ENCODE measurements at regions not wholly inside any gene's neighbourhood (a gene's known extent, or its start where the extent isn't known, plus 50 kb on each side); places are given as distances from the start of the nearest gene placed in this dataset.

GRCh38 chr12:28704477-28705169 lies 444.5 kb upstream of the FAR2 start:
- FAIRE-seq (no peak), DNase-seq (ENCODE audit: insufficient read length, low spot score) (no peak)
- TF ChIP-seq, protein P1, sequence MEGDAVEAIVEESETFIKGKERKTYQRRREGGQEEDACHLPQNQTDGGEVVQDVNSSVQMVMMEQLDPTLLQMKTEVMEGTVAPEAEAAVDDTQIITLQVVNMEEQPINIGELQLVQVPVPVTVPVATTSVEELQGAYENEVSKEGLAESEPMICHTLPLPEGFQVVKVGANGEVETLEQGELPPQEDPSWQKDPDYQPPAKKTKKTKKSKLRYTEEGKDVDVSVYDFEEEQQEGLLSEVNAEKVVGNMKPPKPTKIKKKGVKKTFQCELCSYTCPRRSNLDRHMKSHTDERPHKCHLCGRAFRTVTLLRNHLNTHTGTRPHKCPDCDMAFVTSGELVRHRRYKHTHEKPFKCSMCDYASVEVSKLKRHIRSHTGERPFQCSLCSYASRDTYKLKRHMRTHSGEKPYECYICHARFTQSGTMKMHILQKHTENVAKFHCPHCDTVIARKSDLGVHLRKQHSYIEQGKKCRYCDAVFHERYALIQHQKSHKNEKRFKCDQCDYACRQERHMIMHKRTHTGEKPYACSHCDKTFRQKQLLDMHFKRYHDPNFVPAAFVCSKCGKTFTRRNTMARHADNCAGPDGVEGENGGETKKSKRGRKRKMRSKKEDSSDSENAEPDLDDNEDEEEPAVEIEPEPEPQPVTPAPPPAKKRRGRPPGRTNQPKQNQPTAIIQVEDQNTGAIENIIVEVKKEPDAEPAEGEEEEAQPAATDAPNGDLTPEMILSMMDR (IDR thresholded peaks at IDR 0.05; ENCODE audit: insufficient read depth, missing control alignments), result no peak

DNA sequence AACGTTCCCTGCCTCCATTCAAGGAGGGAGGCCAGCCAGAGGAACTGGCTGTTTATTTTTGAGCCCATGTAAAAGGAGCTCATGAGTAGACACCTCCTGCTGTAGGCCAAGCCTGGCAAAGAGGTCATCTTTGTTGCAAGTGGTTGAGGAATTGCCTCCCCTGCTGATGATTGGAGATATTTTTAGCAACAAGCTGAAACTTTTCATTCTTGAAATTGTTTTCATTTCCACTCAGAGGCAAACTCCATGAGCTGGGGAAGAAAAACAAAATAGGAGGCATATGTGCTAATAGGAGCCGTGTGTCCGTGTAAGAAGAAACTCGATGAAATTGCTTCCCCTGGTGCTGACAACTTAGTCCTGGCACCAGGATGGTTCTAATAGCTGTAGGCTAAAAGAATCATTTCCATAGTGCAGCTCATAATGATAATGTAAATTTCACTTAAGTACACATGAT lies 440.1 kb upstream of the FAR2 start:
- TF ChIP-seq, protein P1 (IDR thresholded peaks at IDR 0.05; ENCODE audit: insufficient read depth, missing control alignments), result no peak
- DNase-seq (ENCODE audit: insufficient read length, low spot score) (no peak), FAIRE-seq (no peak)

- FAIRE-seq (no peak), DNase-seq (ENCODE audit: insufficient read length, low spot score) (no peak)
- TF ChIP-seq, protein P1 (IDR thresholded peaks at IDR 0.05; ENCODE audit: insufficient read depth, missing control alignments), result no peak
Observed at GRCh38 chr12:28709986-28710685, 438.9 kb upstream of the FAR2 start.

GRCh38 chr12:28710882-28711281 lies 438.2 kb upstream of the FAR2 start:
- TF ChIP-seq, protein P1 (IDR thresholded peaks at IDR 0.05; ENCODE audit: insufficient read depth, missing control alignments), result no peak
- FAIRE-seq (no peak), DNase-seq (ENCODE audit: insufficient read length, low spot score) (no peak)

DNA sequence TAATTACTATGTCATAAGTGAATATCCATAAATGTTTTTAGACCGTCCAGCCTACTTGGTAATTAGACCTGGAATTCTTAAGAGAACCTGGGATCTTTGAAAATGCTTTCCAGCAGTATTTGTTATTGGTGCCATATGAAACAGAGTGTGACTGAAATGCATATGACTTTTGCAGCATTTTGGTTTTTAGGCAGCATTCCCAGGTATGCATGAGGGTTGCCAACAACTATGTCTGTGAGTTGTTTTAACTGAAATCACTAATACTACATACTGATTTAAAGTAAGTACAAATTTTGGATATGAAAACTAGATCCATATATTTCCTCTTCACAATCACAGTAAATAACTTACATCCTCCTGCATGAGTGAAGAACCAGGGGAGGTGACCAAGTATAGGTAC lies 437.7 kb upstream of the FAR2 start:
- DNase-seq (ENCODE audit: insufficient read length, low spot score) (no peak), FAIRE-seq (no peak)
- TF ChIP-seq, protein P1 (IDR thresholded peaks at IDR 0.05; ENCODE audit: insufficient read depth, missing control alignments), result no peak

GRCh38 chr12:28742791-28743190 lies 406.3 kb upstream of the FAR2 start:
- TF ChIP-seq, protein P1 (IDR thresholded peaks at IDR 0.05; ENCODE audit: insufficient read depth, missing control alignments), result no peak
- FAIRE-seq, result no peak

More at GRCh38 chr12:28742791-28743190, 406.3 kb upstream of the FAR2 start:
- no peak for DNase-seq (ENCODE audit: insufficient read length, low spot score)
